OCI-LY1 (cell line): ENCODE measurements at regions not wholly inside any gene's neighbourhood (a gene's known extent, or its start where the extent isn't known, plus 50 kb on each side); places are given as distances from the start of the nearest gene placed in this dataset.

Experiments
- CTCF ChIP-seq: fragments of 200-600 bp; sonication (generic), shearing (Covaris generic); IDR thresholded peaks from 2 replicates; pipeline ENCODE4 v1.5.1; 2017; ENCODE audit warnings: mild to moderate bottlenecking, antibody characterized with exemption, low read length, moderate library complexity, mixed read lengths
- EZH2 ChIP-seq: fragments of 200-600 bp; sonication (generic), shearing (Covaris generic); IDR thresholded peaks from 2 replicates; pipeline ENCODE4 v1.8.0; 2017; ENCODE audit warnings: borderline replicate concordance, mixed run types, mild to moderate bottlenecking, antibody characterized with exemption, low read length, moderate library complexity, mixed read lengths

GRCh38 chr16:51002881-51003490, 148.1 kb downstream of the SALL1 start:
- no peak for TF ChIP-seq CTCF
- no peak for TF ChIP-seq EZH2
